Common myeloid progenitor, CD34-positive (primary cell): ENCODE measurements at regions not wholly inside any gene's neighbourhood (a gene's known extent, or its start where the extent isn't known, plus 50 kb on each side); places are given as distances from the start of the nearest gene placed in this dataset.

ENCODE experiments used
- CTCF ChIA-PET: fragments of 350-600 bp; sonication (Branson Sonifier 250); formaldehyde crosslinking; loops from one replicate; lab custom pipeline; 2021; ENCODE audit warnings: antibody characterized with exemption; lab: Charles Lee
- POLR2A ChIA-PET: fragments of 350-600 bp; sonication (Branson Sonifier 250); formaldehyde crosslinking; loops from one replicate; lab custom pipeline; 2021; ENCODE audit warnings: antibody characterized with exemption; lab: Charles Lee
- DNase-seq, 3 donors: peaks; one replicate each; pipeline versions ENCODE4 v3.0.0 to v3.0.0-alpha.2; 2013
- H3K27ac ChIP-seq, 2 experiments: 1 replicate in 1 of 2; 2 replicates in 1 of 2; pipeline ENCODE4 v1.7.0; 2013; ENCODE audit warnings: inconsistent platforms in 2 of 2, low read length in 2 of 2, mild to moderate bottlenecking in 2 of 2, low read depth in 1 of 2, moderate library complexity in 1 of 2; ENCODE audit not compliant: severe bottlenecking in 2 of 2, insufficient read depth in 1 of 2, poor library complexity in 1 of 2
- H3K27me3 ChIP-seq, 5 experiments: replicated peaks in 2 of 5; 1 replicate in 3 of 5; 2 replicates in 2 of 5; pipeline versions ENCODE4 v1.6.1 to v1.7.0; 2013; ENCODE audit warnings: low read length in 4 of 5, mild to moderate bottlenecking in 2 of 5, moderate library complexity in 2 of 5, inconsistent platforms in 1 of 5; ENCODE audit not compliant: insufficient read depth in 5 of 5, control insufficient read depth in 4 of 5
- H3K36me3 ChIP-seq, 4 experiments: 1 replicate in 2 of 4; 2 replicates in 2 of 4; pipeline versions ENCODE4 v1.6.1 to v1.7.0; 2013; ENCODE audit warnings: low read length in 3 of 4, control low read depth in 1 of 4, mild to moderate bottlenecking in 1 of 4; ENCODE audit not compliant: control insufficient read depth in 4 of 4, insufficient read depth in 4 of 4
- H3K4me1 ChIP-seq, 4 experiments: 1 replicate in 3 of 4; 2 replicates in 1 of 4; pipeline versions ENCODE4 v1.6.1 to v1.7.1; 2013; ENCODE audit warnings: low read length in 3 of 4, mild to moderate bottlenecking in 3 of 4, control low read depth in 1 of 4, inconsistent platforms in 1 of 4, moderate library complexity in 1 of 4; ENCODE audit not compliant: control insufficient read depth in 4 of 4, insufficient read depth in 4 of 4; ENCODE audit errors: control extremely low read depth in 1 of 4
- H3K4me3 ChIP-seq, 7 experiments: 1 replicate in 4 of 7; 2 replicates in 3 of 7; pipeline versions ENCODE4 v1.5.1 to v1.7.0; 2013; ENCODE audit warnings: mild to moderate bottlenecking in 7 of 7, low read length in 6 of 7, moderate library complexity in 6 of 7, inconsistent platforms in 2 of 7, low read depth in 2 of 7, control low read depth in 1 of 7; ENCODE audit not compliant: insufficient read depth in 4 of 7, control insufficient read depth in 1 of 7; ENCODE audit errors: extremely low read depth in 1 of 7
- H3K9me3 ChIP-seq, 5 experiments: 1 replicate in 4 of 5; 2 replicates in 1 of 5; pipeline versions ENCODE4 v1.6.1 to v1.7.1; 2013; ENCODE audit warnings: low read length in 4 of 5, mild to moderate bottlenecking in 2 of 5, inconsistent platforms in 1 of 5, low read depth in 1 of 5, moderate library complexity in 1 of 5; ENCODE audit not compliant: control insufficient read depth in 4 of 5, insufficient read depth in 2 of 5; ENCODE audit errors: control extremely low read depth in 1 of 5
- WGBS: methylation state at CpG from one replicate; pipeline ENCODE4 v1.1.5; 2013; ENCODE audit not compliant: insufficient coverage; 5-methylcytosine and 5-hydroxymethylcytosine counted together

GRCh38 chr4:120509719-120510118, 412.8 kb downstream of the PRDM5 start:
- Histone ChIP-seq H3K4me1 (no peaks in the 10 kb centered on the region), H3K36me3 (no peaks in the 10 kb centered on the region), H3K27me3 (no peaks in the 10 kb centered on the region), H3K27ac (no peak overlapping the region), H3K4me3 (no peak overlapping the region), H3K9me3 (no peaks in the 10 kb centered on the region)
- POLR2A ChIA-PET, result no interaction called here
- WGBS, result no CpG with 5 or more reads among the region's 1 CpG
- CTCF ChIA-PET, result no interaction called here
- no peak for DNase-seq

- no peak overlapping the region for H3K4me3 ChIP-seq
- DNase-seq, result no peak
- no peaks in the 10 kb centered on the region for H3K36me3 ChIP-seq
- ChIA-PET CTCF (no interaction called here), POLR2A (no interaction called here)
- 55% methylated on average over 2 of the region's 4 CpGs for WGBS
- H3K27ac ChIP-seq, result no peak overlapping the region
- no peaks in the 10 kb centered on the region for H3K4me1 ChIP-seq
- no peaks in the 10 kb centered on the region for H3K9me3 ChIP-seq
- H3K27me3 ChIP-seq, result no peaks in the 10 kb centered on the region
Measured at GRCh38 chr4:120509222-120509621, 413.3 kb downstream of the PRDM5 start.

- DNase-seq, result no peak
- Histone ChIP-seq H3K27me3 (no peaks in the 10 kb centered on the region), H3K4me3 (no peak overlapping the region), H3K9me3 (no peaks in the 10 kb centered on the region), H3K4me1 (no peaks in the 10 kb centered on the region), H3K36me3 (no peaks in the 10 kb centered on the region), H3K27ac (no peak overlapping the region)
- ChIA-PET CTCF (no interaction called here), POLR2A (no interaction called here)
- no CpG with 5 or more reads among the region's 1 CpG for WGBS
Measured at GRCh38 chr4:120508036-120508435, 414.5 kb downstream of the PRDM5 start.

- ChIA-PET POLR2A (no interaction called here), CTCF (no interaction called here)
- Histone ChIP-seq H3K36me3 (no peaks in the 10 kb centered on the region), H3K9me3 (no peaks in the 10 kb centered on the region), H3K4me3 (no peak overlapping the region), H3K27me3 (no peaks in the 10 kb centered on the region), H3K27ac (no peak overlapping the region), H3K4me1 (no peaks in the 10 kb centered on the region)
- no CpG with 5 or more reads among the region's 1 CpG for WGBS
- DNase-seq, result no peak
Measured at GRCh38 chr4:120506536-120506935, 416.0 kb downstream of the PRDM5 start.

- 78% methylated on average over 1 of the region's 1 CpG for WGBS
- POLR2A ChIA-PET, result no interaction called here
Measured at GRCh38 chr4:120498678-120499077, 423.8 kb downstream of the PRDM5 start.

GRCh38 chr4:120491481-120491880, 424.8 kb upstream of the MAD2L1 start:
- no peak for DNase-seq
- Histone ChIP-seq H3K9me3 (peaks cover 0 to 2% (median 0%) of the 10 kb centered on the region in 5 experiments), H3K4me1 (no peaks in the 10 kb centered on the region), H3K27ac (no peak overlapping the region), H3K4me3 (no peak overlapping the region), H3K27me3 (no peaks in the 10 kb centered on the region), H3K36me3 (no peaks in the 10 kb centered on the region)
- POLR2A ChIA-PET, result no interaction called here
- WGBS, result 88% methylated on average over 1 of the region's 3 CpGs
- CTCF ChIA-PET, result no interaction called here

More at GRCh38 chr4:120498678-120499077, 423.8 kb downstream of the PRDM5 start:
- H3K4me1 ChIP-seq, result no peaks in the 10 kb centered on the region
- H3K9me3 ChIP-seq, result no peaks in the 10 kb centered on the region
- H3K27me3 ChIP-seq, result no peaks in the 10 kb centered on the region
- no peak overlapping the region for H3K4me3 ChIP-seq
- no peaks in the 10 kb centered on the region for H3K36me3 ChIP-seq
- H3K27ac ChIP-seq, result no peak overlapping the region
- CTCF ChIA-PET, result no interaction called here
- DNase-seq, result no peak

- CTCF ChIA-PET, result no interaction called here
- H3K9me3 ChIP-seq, result no peaks in the 10 kb centered on the region
- H3K27me3 ChIP-seq, result no peaks in the 10 kb centered on the region
- POLR2A ChIA-PET, result no interaction called here
- no peak overlapping the region for H3K27ac ChIP-seq
- H3K4me3 ChIP-seq, result no peak overlapping the region
- no peaks in the 10 kb centered on the region for H3K36me3 ChIP-seq
- DNase-seq, result no peak
- no CpG with 5 or more reads among the region's 3 CpGs for WGBS
- H3K4me1 ChIP-seq, result no peaks in the 10 kb centered on the region
Measured at GRCh38 chr4:120481756-120482155, 415.1 kb upstream of the MAD2L1 start.
